Upper lobe of left lung (tissue), 6 donors: ENCODE measurements at regions not wholly inside any gene's neighbourhood (a gene's known extent, or its start where the extent isn't known, plus 50 kb on each side); places are given as distances from the start of the nearest gene placed in this dataset.

Experiments used
- ATAC-seq, 2 donors: fragments of 200-7000 bp; cut with Tn5 transposase; one replicate each; pipeline ENCODE4 v1.9.1; 2022; ENCODE audit warnings: mild to moderate bottlenecking in 2 of 2, moderate library complexity in 2 of 2; ENCODE audit not compliant: low FRiP score in 2 of 2
- DNase-seq, 2 donors: peaks; one replicate each; pipeline ENCODE4 v3.0.0-alpha.2; 2019 to 2020
- H3K27ac ChIP-seq, 4 donors: fragments of 200-600 bp; sonication (generic); one replicate each; pipeline ENCODE4 v1.5.1; 2016 to 2019
- H3K27me3 ChIP-seq, 4 donors: fragments of 200-600 bp; sonication (generic); one replicate each; pipeline ENCODE4 v1.5.1; 2017 to 2019
- H3K36me3 ChIP-seq, 4 donors: fragments of 200-600 bp; sonication (generic); one replicate each; pipeline ENCODE4 v1.5.1; 2016 to 2019
- H3K4me1 ChIP-seq, 4 donors: fragments of 200-600 bp; sonication (generic); one replicate each; pipeline ENCODE4 v1.5.1; 2018 to 2019
- H3K4me3 ChIP-seq, 4 donors: fragments of 200-600 bp; sonication (generic); one replicate each; pipeline ENCODE4 v1.5.1; 2017 to 2019; ENCODE audit warnings: mild to moderate bottlenecking in 2 of 4, moderate library complexity in 1 of 4
- H3K9me3 ChIP-seq, 4 donors: fragments of 200-600 bp; sonication (generic); one replicate each; pipeline ENCODE4 v1.5.1; 2018 to 2019
- EP300 ChIP-seq, 4 donors: sonication (generic); formaldehyde crosslinking; IDR thresholded peaks; one replicate each; pipeline ENCODE4 v1.5.1; 2017; ENCODE audit warnings: antibody characterized with exemption in 4 of 4, control low read depth in 2 of 4
- POLR2A ChIP-seq, 4 donors: fragments of 450-650 bp; IDR thresholded peaks; one replicate each; pipeline ENCODE4 v1.5.1; 2016 to 2017; ENCODE audit warnings: antibody characterized with exemption in 4 of 4, mild to moderate bottlenecking in 2 of 4
- POLR2AphosphoS5 ChIP-seq, 2 donors: sonication (generic); formaldehyde crosslinking; IDR thresholded peaks; one replicate each; pipeline ENCODE4 v1.5.1; 2017; ENCODE audit warnings: antibody characterized with exemption in 2 of 2
- WGBS, 2 donors: methylation state at CpG; one replicate each; pipeline ENCODE4 v1.1.5; 2017 to 2018; 5-methylcytosine and 5-hydroxymethylcytosine counted together
- TF ChIP-seq, protein P1 (sequence below), 6 experiments: fragments of 450-650 bp in 4 of 6; fragments of 200-600 bp in 2 of 6; sonication (generic) in 2 of 6; IDR thresholded peaks; one replicate each; pipeline ENCODE4 v1.5.1; 2016 to 2019; ENCODE audit warnings: antibody characterized with exemption in 6 of 6
- donor health status: DM: no; HTN: no; CAD: no; lungs with moderate emphysema.
- donor health status: DM: no; HTN: yes; CAD: no; lungs with severe emphysema.

- H3K4me3 ChIP-seq = no peak overlapping the region
- TF ChIP-seq POLR2A (IDR thresholded peaks at IDR 0.05) (no peak), POLR2AphosphoS5 (IDR thresholded peaks at IDR 0.05) (no peak), EP300 (IDR thresholded peaks at IDR 0.05) (no peak)
- TF ChIP-seq, protein P1, sequence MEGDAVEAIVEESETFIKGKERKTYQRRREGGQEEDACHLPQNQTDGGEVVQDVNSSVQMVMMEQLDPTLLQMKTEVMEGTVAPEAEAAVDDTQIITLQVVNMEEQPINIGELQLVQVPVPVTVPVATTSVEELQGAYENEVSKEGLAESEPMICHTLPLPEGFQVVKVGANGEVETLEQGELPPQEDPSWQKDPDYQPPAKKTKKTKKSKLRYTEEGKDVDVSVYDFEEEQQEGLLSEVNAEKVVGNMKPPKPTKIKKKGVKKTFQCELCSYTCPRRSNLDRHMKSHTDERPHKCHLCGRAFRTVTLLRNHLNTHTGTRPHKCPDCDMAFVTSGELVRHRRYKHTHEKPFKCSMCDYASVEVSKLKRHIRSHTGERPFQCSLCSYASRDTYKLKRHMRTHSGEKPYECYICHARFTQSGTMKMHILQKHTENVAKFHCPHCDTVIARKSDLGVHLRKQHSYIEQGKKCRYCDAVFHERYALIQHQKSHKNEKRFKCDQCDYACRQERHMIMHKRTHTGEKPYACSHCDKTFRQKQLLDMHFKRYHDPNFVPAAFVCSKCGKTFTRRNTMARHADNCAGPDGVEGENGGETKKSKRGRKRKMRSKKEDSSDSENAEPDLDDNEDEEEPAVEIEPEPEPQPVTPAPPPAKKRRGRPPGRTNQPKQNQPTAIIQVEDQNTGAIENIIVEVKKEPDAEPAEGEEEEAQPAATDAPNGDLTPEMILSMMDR (IDR thresholded peaks at IDR 0.05) = no peak
- 46 to 52% methylated on average over 3 of the region's 3 CpGs for WGBS, 2 donors
Observed at GRCh38 chr2:117058366-117058765, 756.1 kb upstream of the DDX18 start.

DNA sequence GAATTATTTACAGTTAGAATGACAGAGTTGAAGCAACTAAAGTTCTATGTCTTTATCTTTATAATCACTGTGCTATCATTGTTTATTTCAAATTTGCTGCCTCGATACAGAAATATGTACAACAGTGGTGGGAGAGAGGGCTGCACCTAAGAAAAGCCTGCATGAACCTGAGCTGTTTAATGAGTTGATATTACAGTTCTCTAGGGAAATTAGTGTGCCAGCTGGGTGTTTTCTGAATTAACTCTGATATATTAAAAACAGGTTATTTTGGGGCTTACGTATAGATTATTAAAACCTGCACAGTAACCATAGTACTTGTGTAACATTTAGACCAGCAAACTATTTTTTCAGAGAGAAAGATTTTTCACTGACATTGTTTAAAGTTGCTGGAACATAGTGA, 750.5 kb upstream of the DDX18 start:
- 36 to 70% methylated on average over 2 of the region's 2 CpGs for WGBS, 2 donors
- TF ChIP-seq, protein P1 (IDR thresholded peaks at IDR 0.05) = no peak
- no peak for TF ChIP-seq POLR2A (IDR thresholded peaks at IDR 0.05)
- no peak for TF ChIP-seq EP300 (IDR thresholded peaks at IDR 0.05)
- TF ChIP-seq POLR2AphosphoS5 (IDR thresholded peaks at IDR 0.05) = no peak
- H3K27ac ChIP-seq = no peak overlapping the region
- H3K4me1 ChIP-seq = no peaks in the 10 kb centered on the region
- H3K36me3 ChIP-seq = no peaks in the 10 kb centered on the region
- no peaks in the 10 kb centered on the region for H3K27me3 ChIP-seq
- ATAC-seq = no peak
- H3K9me3 ChIP-seq = no peaks in the 10 kb centered on the region
- no peak overlapping the region for H3K4me3 ChIP-seq
- no peak for DNase-seq

More at GRCh38 chr2:117058366-117058765, 756.1 kb upstream of the DDX18 start:
- DNase-seq (no peak), ATAC-seq (no peak)
- H3K27ac ChIP-seq = no peak overlapping the region
- no peaks in the 10 kb centered on the region for H3K27me3 ChIP-seq
- H3K36me3 ChIP-seq = no peaks in the 10 kb centered on the region
- H3K9me3 ChIP-seq = peaks cover 0 to 13% (median 0%) of the 10 kb centered on the region in 4 donors
- no peaks in the 10 kb centered on the region for H3K4me1 ChIP-seq

- Histone ChIP-seq H3K36me3 (no peaks in the 10 kb centered on the region), H3K27me3 (no peaks in the 10 kb centered on the region), H3K4me1 (no peaks in the 10 kb centered on the region), H3K4me3 (no peak overlapping the region), H3K27ac (no peak overlapping the region), H3K9me3 (peaks cover 0 to 4% (median 0%) of the 10 kb centered on the region in 4 donors)
- TF ChIP-seq EP300 (IDR thresholded peaks at IDR 0.05) (no peak), POLR2AphosphoS5 (IDR thresholded peaks at IDR 0.05) (no peak), POLR2A (IDR thresholded peaks at IDR 0.05) (no peak)
- TF ChIP-seq, protein P1 (IDR thresholded peaks at IDR 0.05) = no peak
- ATAC-seq (no peak), DNase-seq (no peak)
- 61% methylated on average over 4 of the region's 4 CpGs for WGBS, 2 donors
Observed at GRCh38 chr2:117065912-117066311, 748.6 kb upstream of the DDX18 start.

DNA sequence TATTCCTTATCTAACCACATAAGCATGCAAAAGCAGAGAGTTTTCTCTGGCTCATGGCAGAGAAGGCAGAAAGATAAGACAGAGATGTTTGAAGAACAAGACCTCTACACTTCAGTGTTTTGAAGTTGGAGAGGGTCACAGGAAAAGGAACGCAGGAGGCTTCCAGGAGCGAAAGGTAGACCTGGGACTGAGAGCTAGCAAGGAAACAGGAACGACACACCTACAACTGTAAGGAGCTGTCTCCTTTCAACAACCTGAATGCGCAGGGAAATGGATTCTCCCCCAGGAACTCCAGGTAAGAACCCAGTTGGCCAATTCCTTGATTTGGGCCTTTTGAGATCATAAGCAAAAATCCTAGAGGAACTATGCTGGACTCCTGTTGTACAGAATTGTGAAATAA, 746.6 kb upstream of the DDX18 start:
- no peaks in the 10 kb centered on the region for H3K36me3 ChIP-seq
- H3K4me3 ChIP-seq = no peak overlapping the region
- 68 to 79% methylated on average over 4 of the region's 4 CpGs for WGBS, 2 donors
- H3K9me3 ChIP-seq = peaks cover 0 to 12% (median 0%) of the 10 kb centered on the region in 4 donors
- ATAC-seq (no peak), DNase-seq (no peak)
- no peaks in the 10 kb centered on the region for H3K4me1 ChIP-seq
- H3K27ac ChIP-seq = no peak overlapping the region
- no peaks in the 10 kb centered on the region for H3K27me3 ChIP-seq
- TF ChIP-seq, protein P1 (IDR thresholded peaks at IDR 0.05) = no peak
- TF ChIP-seq POLR2AphosphoS5 (IDR thresholded peaks at IDR 0.05) (no peak), EP300 (IDR thresholded peaks at IDR 0.05) (no peak)

DNA sequence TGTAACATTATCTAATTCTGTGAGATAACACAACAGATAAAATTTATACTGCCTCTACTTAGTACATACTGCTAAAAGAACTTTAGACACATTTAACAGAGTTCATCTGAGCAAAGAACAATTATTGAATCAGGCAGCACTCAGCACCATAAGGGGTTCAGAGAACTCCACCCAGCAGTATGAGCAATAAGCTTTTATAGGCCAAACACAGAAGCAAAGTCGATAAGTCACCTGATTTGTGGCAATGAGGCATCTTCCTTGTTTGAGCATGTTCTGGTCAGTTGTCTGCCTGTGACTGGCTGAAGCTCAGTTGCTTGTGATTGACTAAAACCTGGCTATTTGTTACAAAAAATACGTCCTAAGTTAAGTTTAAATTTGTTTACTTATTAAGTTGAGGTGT, 746.1 kb upstream of the DDX18 start:
- ATAC-seq (no peak), DNase-seq (no peak)
- TF ChIP-seq, protein P1 (IDR thresholded peaks at IDR 0.05) = no peak
- no peak for TF ChIP-seq EP300 (IDR thresholded peaks at IDR 0.05)
- no peak for TF ChIP-seq POLR2AphosphoS5 (IDR thresholded peaks at IDR 0.05)
- TF ChIP-seq POLR2A (IDR thresholded peaks at IDR 0.05) = no peak
- Histone ChIP-seq H3K9me3 (peaks cover 0 to 12% (median 0%) of the 10 kb centered on the region in 4 donors), H3K27me3 (no peaks in the 10 kb centered on the region), H3K4me1 (no peaks in the 10 kb centered on the region), H3K27ac (no peak overlapping the region), H3K4me3 (no peak overlapping the region), H3K36me3 (no peaks in the 10 kb centered on the region)
- WGBS, 2 donors = 73% methylated on average over 2 of the region's 2 CpGs
